HG03159 (cell line): ENCODE measurements at regions not wholly inside any gene's neighbourhood (a gene's known extent, or its start where the extent isn't known, plus 50 kb on each side); places are given as distances from the start of the nearest gene placed in this dataset.

Experiments used
- ATAC-seq: cut with Tn5 transposase; IDR thresholded peaks from one replicate; pipeline ENCODE4 v1.9.1; 2021; ENCODE audit warnings: mild to moderate bottlenecking, moderate library complexity; ENCODE audit not compliant: unreplicated experiment

DNA sequence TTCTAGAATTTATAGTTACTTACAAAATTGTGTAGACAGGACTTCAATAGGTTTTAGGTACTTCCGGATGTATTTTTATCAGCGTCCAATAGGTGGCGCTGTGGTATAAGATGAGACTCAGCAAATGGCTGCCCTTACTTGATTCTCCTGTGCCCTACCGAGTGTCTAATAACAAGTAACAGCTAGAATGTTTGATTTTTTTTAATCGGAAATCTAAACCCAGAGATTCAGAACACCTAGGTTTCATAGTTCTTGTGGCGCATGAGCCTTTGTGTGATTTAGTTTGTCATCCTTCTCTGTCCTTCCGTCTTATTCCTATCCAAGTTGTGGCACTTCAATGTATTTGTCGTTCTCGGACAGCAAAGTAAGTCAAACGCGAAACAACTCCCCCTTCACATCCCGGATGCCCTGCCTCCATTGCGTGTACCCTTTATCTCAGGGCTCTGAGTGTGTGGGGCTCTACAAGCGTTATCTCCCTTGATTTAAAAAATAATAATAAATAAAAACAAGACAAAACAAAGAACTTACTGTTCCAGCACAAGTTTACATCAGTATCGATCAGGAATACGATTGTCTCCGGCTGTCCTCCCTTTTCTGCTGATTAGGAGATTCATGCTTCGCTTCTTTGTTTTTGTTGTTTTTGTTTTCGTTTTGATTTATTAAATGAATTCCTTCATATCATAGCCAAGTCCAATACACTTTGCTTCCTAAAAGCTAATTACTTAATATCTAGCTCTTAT is 50.7 kb upstream of the SLC30A5 start:
- peak; percentile 95 for ATAC-seq

DNA sequence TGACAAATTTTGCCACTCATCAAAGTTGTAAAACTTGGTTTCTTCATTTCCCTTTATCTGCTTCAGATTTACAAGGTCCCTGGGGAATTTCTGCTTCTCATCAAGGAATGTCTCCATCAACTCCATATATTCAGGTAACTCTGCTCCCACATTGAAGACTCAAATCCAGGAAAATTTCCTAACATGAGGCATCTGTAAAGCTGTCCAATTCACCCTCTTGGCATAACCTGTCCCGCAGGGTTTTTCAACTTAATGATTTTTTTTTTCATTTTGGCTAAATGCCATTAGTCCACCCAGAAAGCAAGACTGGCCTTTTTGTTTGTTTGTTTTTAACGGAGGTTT is 50.2 kb upstream of the SLC30A5 start:
- no peak for ATAC-seq
